SK-N-SH (cell line): ENCODE measurements at regions not wholly inside any gene's neighbourhood (a gene's known extent, or its start where the extent isn't known, plus 50 kb on each side); places are given as distances from the start of the nearest gene placed in this dataset.

Source experiments
- FOXJ3 ChIP-seq: sonication (generic); formaldehyde crosslinking; IDR thresholded peaks from 2 replicates; pipeline ENCODE4 v1.5.1; 2020; ENCODE audit warnings: mild to moderate bottlenecking, missing genetic modification reagents
- FOXM1 ChIP-seq: IDR thresholded peaks from 2 replicates; pipeline ENCODE4 v1.4.0; 2012; ENCODE audit warnings: low read depth, mild to moderate bottlenecking
- GATA2 ChIP-seq: sonication (generic); formaldehyde crosslinking; IDR thresholded peaks from 2 replicates; pipeline ENCODE4 v1.5.0; 2020; ENCODE audit warnings: mild to moderate bottlenecking, missing genetic modification reagents
- JUND ChIP-seq: IDR thresholded peaks from 2 replicates; pipeline ENCODE4 v1.4.0; 2012
- MXI1 ChIP-seq: IDR thresholded peaks from 2 replicates; pipeline ENCODE4 v1.6.1; 2012; ENCODE audit warnings: mild to moderate bottlenecking, low read depth, low read length, improper control_type of control experiment
- POLR2AphosphoS5 ChIP-seq: IDR thresholded peaks from 2 replicates; pipeline ENCODE4 v1.6.1; 2012; ENCODE audit warnings: low read depth, low read length
- RCOR1 ChIP-seq: fragments of 150-350 bp; IDR thresholded peaks from 2 replicates; pipeline ENCODE4 v1.6.1; 2017; ENCODE audit warnings: antibody characterized with exemption, low read length
- SMC3 ChIP-seq: IDR thresholded peaks from 2 replicates; pipeline ENCODE4 v1.6.1; 2012; ENCODE audit warnings: low read depth, low read length, improper control_type of control experiment
- TAF1 ChIP-seq: IDR thresholded peaks from 2 replicates; pipeline ENCODE4 v1.6.1; 2012; ENCODE audit warnings: low read depth, mild to moderate bottlenecking, low read length, moderate library complexity, borderline replicate concordance
- TCF12 ChIP-seq: IDR thresholded peaks from 2 replicates; pipeline ENCODE4 v1.4.0; 2012
- TF ChIP-seq, protein P1 (sequence below): IDR thresholded peaks from 2 replicates; pipeline ENCODE4; 2012
- TF ChIP-seq, protein P2 (sequence below): fragments of 200-600 bp; sonication (generic); IDR thresholded peaks from 2 replicates; pipeline ENCODE4 v1.6.1; 2017; ENCODE audit warnings: antibody characterized with exemption, mild to moderate bottlenecking, moderate library complexity
- TF ChIP-seq, protein P3 (sequence below): IDR thresholded peaks from 2 replicates; pipeline ENCODE4 v1.4.0; 2012; ENCODE audit warnings: low read depth, borderline replicate concordance
- TF ChIP-seq, protein P4 (sequence below): IDR thresholded peaks from 2 replicates; pipeline ENCODE4 v1.6.1; 2012; ENCODE audit warnings: mild to moderate bottlenecking, low read depth, low read length, moderate library complexity

DNA sequence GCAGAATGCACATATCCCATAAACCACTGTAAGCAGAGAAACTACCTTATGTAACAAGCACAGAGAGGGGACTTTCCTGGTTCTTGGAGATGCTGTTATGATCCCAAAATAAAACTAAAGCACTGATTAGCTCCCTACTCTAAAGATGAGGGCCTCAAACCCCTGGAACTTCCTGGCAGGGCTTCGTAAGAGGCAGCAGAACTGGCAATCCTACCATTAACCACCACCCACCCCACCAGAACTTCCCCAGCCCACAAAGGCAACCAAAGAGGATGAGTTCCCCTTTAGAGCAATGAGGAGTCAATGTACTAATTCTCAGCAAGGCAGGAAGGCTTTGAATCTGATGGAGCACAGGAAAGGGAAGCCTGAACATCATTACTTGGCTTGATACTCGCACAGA is 436.5 kb upstream of the FRG1 start:
- TF ChIP-seq, protein P1, sequence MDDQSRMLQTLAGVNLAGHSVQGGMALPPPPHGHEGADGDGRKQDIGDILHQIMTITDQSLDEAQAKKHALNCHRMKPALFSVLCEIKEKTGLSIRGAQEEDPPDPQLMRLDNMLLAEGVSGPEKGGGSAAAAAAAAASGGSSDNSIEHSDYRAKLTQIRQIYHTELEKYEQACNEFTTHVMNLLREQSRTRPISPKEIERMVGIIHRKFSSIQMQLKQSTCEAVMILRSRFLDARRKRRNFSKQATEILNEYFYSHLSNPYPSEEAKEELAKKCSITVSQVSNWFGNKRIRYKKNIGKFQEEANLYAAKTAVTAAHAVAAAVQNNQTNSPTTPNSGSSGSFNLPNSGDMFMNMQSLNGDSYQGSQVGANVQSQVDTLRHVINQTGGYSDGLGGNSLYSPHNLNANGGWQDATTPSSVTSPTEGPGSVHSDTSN: no peak
- TF ChIP-seq, protein P2, sequence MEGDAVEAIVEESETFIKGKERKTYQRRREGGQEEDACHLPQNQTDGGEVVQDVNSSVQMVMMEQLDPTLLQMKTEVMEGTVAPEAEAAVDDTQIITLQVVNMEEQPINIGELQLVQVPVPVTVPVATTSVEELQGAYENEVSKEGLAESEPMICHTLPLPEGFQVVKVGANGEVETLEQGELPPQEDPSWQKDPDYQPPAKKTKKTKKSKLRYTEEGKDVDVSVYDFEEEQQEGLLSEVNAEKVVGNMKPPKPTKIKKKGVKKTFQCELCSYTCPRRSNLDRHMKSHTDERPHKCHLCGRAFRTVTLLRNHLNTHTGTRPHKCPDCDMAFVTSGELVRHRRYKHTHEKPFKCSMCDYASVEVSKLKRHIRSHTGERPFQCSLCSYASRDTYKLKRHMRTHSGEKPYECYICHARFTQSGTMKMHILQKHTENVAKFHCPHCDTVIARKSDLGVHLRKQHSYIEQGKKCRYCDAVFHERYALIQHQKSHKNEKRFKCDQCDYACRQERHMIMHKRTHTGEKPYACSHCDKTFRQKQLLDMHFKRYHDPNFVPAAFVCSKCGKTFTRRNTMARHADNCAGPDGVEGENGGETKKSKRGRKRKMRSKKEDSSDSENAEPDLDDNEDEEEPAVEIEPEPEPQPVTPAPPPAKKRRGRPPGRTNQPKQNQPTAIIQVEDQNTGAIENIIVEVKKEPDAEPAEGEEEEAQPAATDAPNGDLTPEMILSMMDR: no peak
- TF ChIP-seq, protein P3, sequence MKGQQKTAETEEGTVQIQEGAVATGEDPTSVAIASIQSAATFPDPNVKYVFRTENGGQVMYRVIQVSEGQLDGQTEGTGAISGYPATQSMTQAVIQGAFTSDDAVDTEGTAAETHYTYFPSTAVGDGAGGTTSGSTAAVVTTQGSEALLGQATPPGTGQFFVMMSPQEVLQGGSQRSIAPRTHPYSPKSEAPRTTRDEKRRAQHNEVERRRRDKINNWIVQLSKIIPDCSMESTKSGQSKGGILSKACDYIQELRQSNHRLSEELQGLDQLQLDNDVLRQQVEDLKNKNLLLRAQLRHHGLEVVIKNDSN: no peak
- TF ChIP-seq FOXJ3 (CRISPR knock-in tag) (no peak), JUND (no peak), SMC3 (no peak), POLR2AphosphoS5 (no peak), RCOR1 (no peak), TCF12 (no peak), MXI1 (no peak), GATA2 (CRISPR knock-in tag) (no peak), FOXM1 (no peak), TAF1 (no peak)
- TF ChIP-seq, protein P4, sequence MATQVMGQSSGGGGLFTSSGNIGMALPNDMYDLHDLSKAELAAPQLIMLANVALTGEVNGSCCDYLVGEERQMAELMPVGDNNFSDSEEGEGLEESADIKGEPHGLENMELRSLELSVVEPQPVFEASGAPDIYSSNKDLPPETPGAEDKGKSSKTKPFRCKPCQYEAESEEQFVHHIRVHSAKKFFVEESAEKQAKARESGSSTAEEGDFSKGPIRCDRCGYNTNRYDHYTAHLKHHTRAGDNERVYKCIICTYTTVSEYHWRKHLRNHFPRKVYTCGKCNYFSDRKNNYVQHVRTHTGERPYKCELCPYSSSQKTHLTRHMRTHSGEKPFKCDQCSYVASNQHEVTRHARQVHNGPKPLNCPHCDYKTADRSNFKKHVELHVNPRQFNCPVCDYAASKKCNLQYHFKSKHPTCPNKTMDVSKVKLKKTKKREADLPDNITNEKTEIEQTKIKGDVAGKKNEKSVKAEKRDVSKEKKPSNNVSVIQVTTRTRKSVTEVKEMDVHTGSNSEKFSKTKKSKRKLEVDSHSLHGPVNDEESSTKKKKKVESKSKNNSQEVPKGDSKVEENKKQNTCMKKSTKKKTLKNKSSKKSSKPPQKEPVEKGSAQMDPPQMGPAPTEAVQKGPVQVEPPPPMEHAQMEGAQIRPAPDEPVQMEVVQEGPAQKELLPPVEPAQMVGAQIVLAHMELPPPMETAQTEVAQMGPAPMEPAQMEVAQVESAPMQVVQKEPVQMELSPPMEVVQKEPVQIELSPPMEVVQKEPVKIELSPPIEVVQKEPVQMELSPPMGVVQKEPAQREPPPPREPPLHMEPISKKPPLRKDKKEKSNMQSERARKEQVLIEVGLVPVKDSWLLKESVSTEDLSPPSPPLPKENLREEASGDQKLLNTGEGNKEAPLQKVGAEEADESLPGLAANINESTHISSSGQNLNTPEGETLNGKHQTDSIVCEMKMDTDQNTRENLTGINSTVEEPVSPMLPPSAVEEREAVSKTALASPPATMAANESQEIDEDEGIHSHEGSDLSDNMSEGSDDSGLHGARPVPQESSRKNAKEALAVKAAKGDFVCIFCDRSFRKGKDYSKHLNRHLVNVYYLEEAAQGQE: no peak
